Sigmoid colon (tissue), 6 donors: ENCODE measurements at regions not wholly inside any gene's neighbourhood (a gene's known extent, or its start where the extent isn't known, plus 50 kb on each side); places are given as distances from the start of the nearest gene placed in this dataset.
A peak's percentile ranks its signal among the peaks of the same experiment; 100 is the strongest.

Source experiments
- DNase-seq: peaks from one replicate; pipeline ENCODE4 v3.0.0-alpha.2; 2019
- H3K27ac ChIP-seq, 4 donors: fragments of 200-600 bp; sonication (generic); one replicate each; pipeline ENCODE4 v1.5.1; 2016 to 2019; ENCODE audit warnings: mild to moderate bottlenecking in 1 of 4
- H3K27me3 ChIP-seq, 3 donors: fragments of 200-600 bp; sonication (generic); one replicate each; pipeline ENCODE4 v1.5.1; 2019; ENCODE audit warnings: mild to moderate bottlenecking in 1 of 3
- H3K36me3 ChIP-seq, 4 donors: fragments of 200-600 bp; sonication (generic); one replicate each; pipeline ENCODE4 v1.5.1; 2016 to 2019
- H3K4me1 ChIP-seq, 4 donors: fragments of 200-600 bp; sonication (generic); one replicate each; pipeline ENCODE4 v1.5.1; 2017 to 2019
- H3K4me3 ChIP-seq, 4 donors: fragments of 200-600 bp; sonication (generic); one replicate each; pipeline ENCODE4 v1.5.1; 2017 to 2019; ENCODE audit warnings: mild to moderate bottlenecking in 2 of 4, moderate library complexity in 1 of 4
- H3K9me3 ChIP-seq, 4 donors: fragments of 200-600 bp in 3 of 4; sonication (generic) in 3 of 4; one replicate each; pipeline versions ENCODE4 v1.5.1 to v1.6.1; 2013 to 2019
- EP300 ChIP-seq, 4 donors: sonication (generic); formaldehyde crosslinking; IDR thresholded peaks; one replicate each; pipeline ENCODE4 v1.6.1; 2017; ENCODE audit warnings: antibody characterized with exemption in 4 of 4
- POLR2A ChIP-seq, 2 donors: fragments of 450-650 bp; IDR thresholded peaks; one replicate each; pipeline ENCODE4 v1.6.1; 2016; ENCODE audit warnings: antibody characterized with exemption in 2 of 2, mild to moderate bottlenecking in 2 of 2, moderate library complexity in 2 of 2
- POLR2AphosphoS5 ChIP-seq, 4 donors: sonication (generic); formaldehyde crosslinking; IDR thresholded peaks; one replicate each; pipeline ENCODE4 v1.6.1; 2017; ENCODE audit warnings: antibody characterized with exemption in 4 of 4
- WGBS, 2 donors: extraction: QIAGEN DNeasy Blood & Tissue Kit; methylation state at CpG; one replicate each; pipeline ENCODE4 v1.1.7; 2013; 5-methylcytosine and 5-hydroxymethylcytosine counted together
- intact Hi-C: fragments of 100-400 bp; cut with DNase I; formaldehyde crosslinking; loops from one replicate; pipeline ENCODE4 v1.15.1; 2023
- TF ChIP-seq, protein P1 (sequence below), 4 experiments: fragments of 450-650 bp in 3 of 4; fragments of 200-600 bp in 1 of 4; IDR thresholded peaks; one replicate each; pipeline ENCODE4 v1.5.1; 2016 to 2019; ENCODE audit warnings: antibody characterized with exemption in 4 of 4, mild to moderate bottlenecking in 3 of 4, moderate library complexity in 2 of 4
- donor health status: healthy with polysubstance abuse.
- donor health status: healthy.

DNA sequence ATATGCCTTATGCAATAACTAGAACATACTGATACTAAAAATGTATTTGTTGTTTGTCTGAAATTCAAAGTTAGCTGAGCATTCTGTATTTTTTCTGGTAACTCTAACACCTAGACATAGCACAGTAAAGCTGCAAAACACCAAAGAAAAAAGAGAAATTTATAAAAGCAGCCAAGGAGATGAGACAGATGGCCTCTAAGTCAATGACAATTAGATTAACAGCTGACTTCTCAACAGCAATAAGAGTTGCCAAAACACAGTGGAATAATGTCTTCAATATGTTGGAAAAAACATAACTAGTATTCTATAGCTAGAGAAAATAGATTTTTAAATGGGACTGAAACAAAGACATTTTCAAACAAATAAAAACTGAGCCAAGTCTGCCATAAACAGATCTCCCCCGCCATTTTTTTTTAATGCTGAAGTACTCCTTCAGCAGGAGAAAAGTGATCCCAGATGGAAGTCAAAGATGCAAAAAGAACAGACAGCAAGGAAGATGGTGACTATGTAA lies 81.3 kb downstream of the SYF2 start:
- H3K4me1 ChIP-seq = no peaks in the 10 kb centered on the region
- H3K9me3 ChIP-seq = no peaks in the 10 kb centered on the region
- DNase-seq = no peak
- peaks cover 0 to 11% (median 0%) of the 10 kb centered on the region in 3 donors for H3K27me3 ChIP-seq
- intact Hi-C loops = no loop called here
- TF ChIP-seq EP300 (IDR thresholded peaks at IDR 0.05) (no peak), POLR2A (IDR thresholded peaks at IDR 0.05) (no peak), POLR2AphosphoS5 (IDR thresholded peaks at IDR 0.05) (no peak)
- TF ChIP-seq, protein P1, sequence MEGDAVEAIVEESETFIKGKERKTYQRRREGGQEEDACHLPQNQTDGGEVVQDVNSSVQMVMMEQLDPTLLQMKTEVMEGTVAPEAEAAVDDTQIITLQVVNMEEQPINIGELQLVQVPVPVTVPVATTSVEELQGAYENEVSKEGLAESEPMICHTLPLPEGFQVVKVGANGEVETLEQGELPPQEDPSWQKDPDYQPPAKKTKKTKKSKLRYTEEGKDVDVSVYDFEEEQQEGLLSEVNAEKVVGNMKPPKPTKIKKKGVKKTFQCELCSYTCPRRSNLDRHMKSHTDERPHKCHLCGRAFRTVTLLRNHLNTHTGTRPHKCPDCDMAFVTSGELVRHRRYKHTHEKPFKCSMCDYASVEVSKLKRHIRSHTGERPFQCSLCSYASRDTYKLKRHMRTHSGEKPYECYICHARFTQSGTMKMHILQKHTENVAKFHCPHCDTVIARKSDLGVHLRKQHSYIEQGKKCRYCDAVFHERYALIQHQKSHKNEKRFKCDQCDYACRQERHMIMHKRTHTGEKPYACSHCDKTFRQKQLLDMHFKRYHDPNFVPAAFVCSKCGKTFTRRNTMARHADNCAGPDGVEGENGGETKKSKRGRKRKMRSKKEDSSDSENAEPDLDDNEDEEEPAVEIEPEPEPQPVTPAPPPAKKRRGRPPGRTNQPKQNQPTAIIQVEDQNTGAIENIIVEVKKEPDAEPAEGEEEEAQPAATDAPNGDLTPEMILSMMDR (IDR thresholded peaks at IDR 0.05) = no peak
- no peak overlapping the region for H3K4me3 ChIP-seq
- H3K36me3 ChIP-seq = no peaks in the 10 kb centered on the region
- H3K27ac ChIP-seq = no peak overlapping the region
- 81 to 93% methylated on average over 1 of the region's 1 CpG for WGBS, 2 donors

- H3K9me3 ChIP-seq = no peaks in the 10 kb centered on the region
- no peak overlapping the region for H3K27ac ChIP-seq
- TF ChIP-seq, protein P1 (IDR thresholded peaks at IDR 0.05) = peak in 1 of 4 experiments; percentile 9
- TF ChIP-seq POLR2A (IDR thresholded peaks at IDR 0.05) = no peak
- WGBS, 2 donors = 43 to 53% methylated on average over 2 of the region's 2 CpGs
- DNase-seq = no peak
- H3K27me3 ChIP-seq = peaks cover 0 to 17% (median 0%) of the 10 kb centered on the region in 3 donors
- H3K36me3 ChIP-seq = no peaks in the 10 kb centered on the region
- intact Hi-C loops = no loop called here
- H3K4me1 ChIP-seq = no peaks in the 10 kb centered on the region
- no peak overlapping the region for H3K4me3 ChIP-seq
Measured at GRCh38 chr1:25148673-25149300, 83.5 kb downstream of the SYF2 start.

DNA sequence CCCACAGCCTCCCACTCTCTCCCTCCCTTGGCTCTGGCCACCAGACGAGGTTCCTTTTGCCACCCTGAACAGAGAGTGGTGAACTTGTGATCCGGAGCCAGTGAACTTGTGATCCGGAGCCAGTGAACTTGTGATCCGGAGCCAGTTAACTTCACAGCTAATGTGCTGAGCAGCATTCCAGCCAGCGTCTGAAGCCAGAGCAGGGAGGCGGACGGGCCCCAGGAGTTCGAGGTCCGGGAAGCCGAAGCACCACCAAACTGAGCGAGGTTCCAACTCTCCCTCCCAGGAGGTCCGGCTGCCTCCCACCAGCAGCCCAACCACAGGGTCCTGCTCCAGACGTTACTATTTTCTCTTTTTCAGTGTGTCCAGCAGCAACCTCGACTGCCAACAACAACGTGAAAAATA lies 85.8 kb downstream of the SYF2 start:
- TF ChIP-seq, protein P1 (IDR thresholded peaks at IDR 0.05) = no peak
- no peak for TF ChIP-seq EP300 (IDR thresholded peaks at IDR 0.05)
- 78 to 81% methylated on average over 15 of the region's 15 CpGs for WGBS, 2 donors
- intact Hi-C loops = no loop called here

GRCh38 chr1:25145775-25146393 lies 86.4 kb downstream of the SYF2 start:
- no peaks in the 10 kb centered on the region for H3K4me1 ChIP-seq
- no peak overlapping the region for H3K4me3 ChIP-seq
- H3K27me3 ChIP-seq = peaks cover 0 to 17% (median 0%) of the 10 kb centered on the region in 3 donors
- no peaks in the 10 kb centered on the region for H3K36me3 ChIP-seq
- TF ChIP-seq, protein P1 (IDR thresholded peaks at IDR 0.05) = no peak
- TF ChIP-seq EP300 (IDR thresholded peaks at IDR 0.05) (no peak), POLR2AphosphoS5 (IDR thresholded peaks at IDR 0.05) (no peak), POLR2A (IDR thresholded peaks at IDR 0.05) (no peak)
- no peak overlapping the region for H3K27ac ChIP-seq
- no peak for DNase-seq
- intact Hi-C loops = no loop called here
- WGBS, 2 donors = 79 to 89% methylated on average over 17 of the region's 17 CpGs
- H3K9me3 ChIP-seq = no peaks in the 10 kb centered on the region

More for the DNA sequence above, 85.8 kb downstream of the SYF2 start:
- Histone ChIP-seq H3K27ac (no peak overlapping the region), H3K4me3 (no peak overlapping the region), H3K4me1 (no peaks in the 10 kb centered on the region), H3K9me3 (no peaks in the 10 kb centered on the region), H3K27me3 (peaks cover 0 to 17% (median 0%) of the 10 kb centered on the region in 3 donors), H3K36me3 (no peaks in the 10 kb centered on the region)
- DNase-seq = no peak
